ENCODE measurements at regions not wholly inside any gene's neighbourhood (a gene's known extent, or its start where the extent isn't known, plus 50 kb on each side); places are given as distances from the start of the nearest gene placed in this dataset.

- TF ChIP-seq POLR2A (IDR thresholded peaks at IDR 0.05) (no peak), CTCF (IDR thresholded peaks at IDR 0.05) (no peak)
These were observed 269.4 kb upstream of the CDYL start for GRCh38 chr6:4506792-4507191.

Data from adrenal gland (tissue), 5 donors.